ENCODE measurements at regions not wholly inside any gene's neighbourhood (a gene's known extent, or its start where the extent isn't known, plus 50 kb on each side); places are given as distances from the start of the nearest gene placed in this dataset.
A peak's percentile ranks its signal among the peaks of the same experiment; 100 is the strongest.

- no peak for DNase-seq
- Mint-ChIP-seq H3K27ac (no peak overlapping the region), H3K4me3 (no peak overlapping the region), H3K4me1 (peaks cover 22% of the 10 kb centered on the region), H3K36me3 (ENCODE audit: low read depth) (no peaks in the 10 kb centered on the region), H3K9me3 (no peaks in the 10 kb centered on the region), H3K27me3 (ENCODE audit: insufficient read depth) (peaks cover 3% of the 10 kb centered on the region)
- Histone ChIP-seq H3K27me3 (ENCODE audit: control insufficient read depth, insufficient read depth, low read length, poor library complexity, severe bottlenecking) (no peaks in the 10 kb centered on the region), H3K4me3 (ENCODE audit: low read length) (no peak overlapping the region), H3K9me3 (ENCODE audit: control insufficient read depth, low read length) (no peaks in the 10 kb centered on the region), H3K27ac (ENCODE audit: low read depth, low read length) (no peak overlapping the region), H3K4me1 (ENCODE audit: control insufficient read depth, insufficient read depth, low read length) (peaks cover 14% of the 10 kb centered on the region), H3K36me3 (ENCODE audit: control insufficient read depth, insufficient read depth, low read length) (no peaks in the 10 kb centered on the region), H3K9ac (ENCODE audit: extremely low read depth, low read length, poor library complexity, severe bottlenecking) (no peak overlapping the region)
- TF ChIP-seq CTCF (conservative IDR thresholded peaks at IDR 0.05) = no peak
- 79 to 100% methylated on average over 1 of the region's 1 CpG for WGBS, 2 experiments (ENCODE audit: insufficient coverage in 1 of 2, insufficient read length in 1 of 2)
These were observed 105.7 kb upstream of the KCNJ15 start for GRCh38 chr21:38151021-38151645.

- H3K4me3 Mint-ChIP-seq = no peak overlapping the region
- WGBS, 2 experiments (ENCODE audit: insufficient coverage in 1 of 2, insufficient read length in 1 of 2) = 97 to 100% methylated on average over 1 to 2 of the region's 2 CpGs
These were observed 100.6 kb upstream of the KCNJ15 start for GRCh38 chr21:38156200-38156599.

GRCh38 chr21:38159355-38159754 lies 97.4 kb upstream of the KCNJ15 start:
- 25 to 29% methylated on average over 1 to 3 of the region's 3 CpGs for WGBS, 2 experiments (ENCODE audit: insufficient coverage in 1 of 2, insufficient read length in 1 of 2)
- Histone ChIP-seq H3K4me1 (ENCODE audit: control insufficient read depth, insufficient read depth, low read length) (peaks cover 2% of the 10 kb centered on the region), H3K27me3 (ENCODE audit: control insufficient read depth, insufficient read depth, low read length, poor library complexity, severe bottlenecking) (no peaks in the 10 kb centered on the region), H3K36me3 (ENCODE audit: control insufficient read depth, insufficient read depth, low read length) (no peaks in the 10 kb centered on the region), H3K27ac (ENCODE audit: low read depth, low read length) (no peak overlapping the region), H3K4me3 (ENCODE audit: low read length) (no peak overlapping the region), H3K9ac (ENCODE audit: extremely low read depth, low read length, poor library complexity, severe bottlenecking) (no peak overlapping the region), H3K9me3 (ENCODE audit: control insufficient read depth, low read length) (no peaks in the 10 kb centered on the region)
- peak; percentile 88 for DNase-seq
- H3K27ac Mint-ChIP-seq = no peak overlapping the region
- H3K27me3 Mint-ChIP-seq (ENCODE audit: insufficient read depth) = peaks cover 3% of the 10 kb centered on the region
- peak; percentile 96 for TF ChIP-seq CTCF (conservative IDR thresholded peaks at IDR 0.05)
- no peaks in the 10 kb centered on the region for H3K36me3 Mint-ChIP-seq (ENCODE audit: low read depth)
- H3K9me3 Mint-ChIP-seq = no peaks in the 10 kb centered on the region
- H3K4me3 Mint-ChIP-seq = no peak overlapping the region
- H3K4me1 Mint-ChIP-seq = peaks cover 2% of the 10 kb centered on the region

More at GRCh38 chr21:38156200-38156599, 100.6 kb upstream of the KCNJ15 start:
- H3K9ac ChIP-seq (ENCODE audit: extremely low read depth, low read length, poor library complexity, severe bottlenecking) = no peak overlapping the region
- no peak for DNase-seq
- H3K27me3 ChIP-seq (ENCODE audit: control insufficient read depth, insufficient read depth, low read length, poor library complexity, severe bottlenecking) = no peaks in the 10 kb centered on the region
- H3K36me3 ChIP-seq (ENCODE audit: control insufficient read depth, insufficient read depth, low read length) = no peaks in the 10 kb centered on the region
- H3K9me3 Mint-ChIP-seq = no peaks in the 10 kb centered on the region
- H3K4me1 Mint-ChIP-seq = peaks cover 4% of the 10 kb centered on the region
- H3K4me3 ChIP-seq (ENCODE audit: low read length) = no peak overlapping the region
- no peaks in the 10 kb centered on the region for H3K4me1 ChIP-seq (ENCODE audit: control insufficient read depth, insufficient read depth, low read length)
- H3K27ac ChIP-seq (ENCODE audit: low read depth, low read length) = no peak overlapping the region
- H3K27ac Mint-ChIP-seq = no peak overlapping the region
- no peaks in the 10 kb centered on the region for H3K36me3 Mint-ChIP-seq (ENCODE audit: low read depth)
- no peaks in the 10 kb centered on the region for H3K9me3 ChIP-seq (ENCODE audit: control insufficient read depth, low read length)
- no peak for TF ChIP-seq CTCF (conservative IDR thresholded peaks at IDR 0.05)
- peaks cover 3% of the 10 kb centered on the region for H3K27me3 Mint-ChIP-seq (ENCODE audit: insufficient read depth)
